Endodermal cell (in vitro differentiated cells): ENCODE measurements at regions not wholly inside any gene's neighbourhood (a gene's known extent, or its start where the extent isn't known, plus 50 kb on each side); places are given as distances from the start of the nearest gene placed in this dataset.

Experiments
- DNase-seq: peaks from one replicate; pipeline ENCODE4 v3.0.0-alpha.2; 2017
- H3K27ac ChIP-seq: 2 replicates; pipeline ENCODE4 v1.5.1; 2013; ENCODE audit warnings: mild to moderate bottlenecking, low read depth, low read length, moderate library complexity
- H3K27me3 ChIP-seq: 2 replicates; pipeline ENCODE4 v1.6.1; 2013; ENCODE audit warnings: mild to moderate bottlenecking, low read length, moderate library complexity; ENCODE audit not compliant: insufficient read depth, control insufficient read depth, poor library complexity, severe bottlenecking
- H3K36me3 ChIP-seq: 2 replicates; pipeline ENCODE4 v1.7.0; 2013; ENCODE audit warnings: mild to moderate bottlenecking, low read length, moderate library complexity; ENCODE audit not compliant: control insufficient read depth, insufficient read depth
- H3K4me1 ChIP-seq: one replicate; pipeline ENCODE4 v1.7.0; 2013; ENCODE audit warnings: low read length; ENCODE audit not compliant: control insufficient read depth, insufficient read depth
- H3K4me3 ChIP-seq: 2 replicates; pipeline ENCODE4 v1.5.1; 2013; ENCODE audit warnings: mild to moderate bottlenecking, low read length, moderate library complexity
- H3K9ac ChIP-seq: 2 replicates; pipeline ENCODE4 v1.6.1; 2013; ENCODE audit warnings: mild to moderate bottlenecking, low read length, moderate library complexity; ENCODE audit not compliant: poor library complexity, severe bottlenecking; ENCODE audit errors: extremely low read depth
- H3K9me3 ChIP-seq: 2 replicates; pipeline ENCODE4 v1.6.1; 2013; ENCODE audit warnings: mild to moderate bottlenecking, low read length, moderate library complexity; ENCODE audit not compliant: control insufficient read depth
- H3K27ac Mint-ChIP-seq: 2 replicates; pipeline ENCODE4 v1.8.0; 2020; ENCODE audit warnings: mixed read lengths
- H3K27me3 Mint-ChIP-seq: 2 replicates; pipeline ENCODE4 v1.8.0; 2021; ENCODE audit warnings: mild to moderate bottlenecking, mixed read lengths; ENCODE audit not compliant: insufficient read depth
- H3K36me3 Mint-ChIP-seq: 2 replicates; pipeline ENCODE4 v1.8.0; 2020; ENCODE audit warnings: low read depth, mixed read lengths
- H3K4me1 Mint-ChIP-seq: 2 replicates; pipeline ENCODE4 v1.8.0; 2020; ENCODE audit warnings: mixed read lengths
- H3K4me3 Mint-ChIP-seq: 2 replicates; pipeline ENCODE4 v1.8.0; 2020; ENCODE audit warnings: mild to moderate bottlenecking, moderate library complexity, mixed read lengths
- H3K9me3 Mint-ChIP-seq: 2 replicates; pipeline ENCODE4 v1.8.0; 2020; ENCODE audit warnings: mild to moderate bottlenecking, mixed read lengths
- CTCF ChIP-seq: fragments of 200-600 bp; sonication (generic); conservative IDR thresholded peaks from 2 replicates; pipeline ENCODE4 v1.5.0; 2021; ENCODE audit warnings: antibody characterized with exemption, mild to moderate bottlenecking
- WGBS, 2 experiments: methylation state at CpG; one replicate each; pipeline versions ENCODE4 v1.1.5 to v1.1.7; 2013; ENCODE audit warnings: missing lambda C conversion rate in 2 of 2, mixed read lengths in 1 of 2; ENCODE audit not compliant: insufficient coverage in 1 of 2, insufficient read length in 1 of 2; 5-methylcytosine and 5-hydroxymethylcytosine counted together

- Histone ChIP-seq H3K4me3 (no peak overlapping the region), H3K27ac (no peak overlapping the region), H3K36me3 (no peaks in the 10 kb centered on the region), H3K9me3 (no peaks in the 10 kb centered on the region), H3K4me1 (no peaks in the 10 kb centered on the region), H3K9ac (no peak overlapping the region), H3K27me3 (peaks cover 18% of the 10 kb centered on the region)
- H3K4me1 Mint-ChIP-seq = peaks cover 14% of the 10 kb centered on the region
- TF ChIP-seq CTCF = no peak
- H3K27me3 Mint-ChIP-seq = peaks cover 70% of the 10 kb centered on the region
- 83% methylated on average over 4 of the region's 4 CpGs; no CpG with 5 or more reads in 1 of the 2 experiments for WGBS, 2 experiments
- H3K9me3 Mint-ChIP-seq = peaks cover 2% of the 10 kb centered on the region
- H3K4me3 Mint-ChIP-seq = no peak overlapping the region
- DNase-seq = no peak
- H3K27ac Mint-ChIP-seq = no peak overlapping the region
- no peaks in the 10 kb centered on the region for H3K36me3 Mint-ChIP-seq
Measured at GRCh38 chr12:115078334-115078733, 394.4 kb upstream of the TBX3 start.

- no peaks in the 10 kb centered on the region for H3K9me3 ChIP-seq
- no peak overlapping the region for H3K27ac ChIP-seq
- peaks cover 22% of the 10 kb centered on the region for H3K4me1 Mint-ChIP-seq
- DNase-seq = no peak
- no peaks in the 10 kb centered on the region for H3K9me3 Mint-ChIP-seq
- no peaks in the 10 kb centered on the region for H3K36me3 Mint-ChIP-seq
- peaks cover 73% of the 10 kb centered on the region for H3K27me3 Mint-ChIP-seq
- no peaks in the 10 kb centered on the region for H3K36me3 ChIP-seq
- no peak overlapping the region for H3K4me3 Mint-ChIP-seq
- no peak overlapping the region for H3K4me3 ChIP-seq
- H3K27me3 ChIP-seq = peaks cover 15% of the 10 kb centered on the region
- TF ChIP-seq CTCF = no peak
- 83 to 100% methylated on average over 2 of the region's 3 CpGs for WGBS, 2 experiments
- H3K27ac Mint-ChIP-seq = no peak overlapping the region
- H3K4me1 ChIP-seq = peaks cover 5% of the 10 kb centered on the region
- H3K9ac ChIP-seq = no peak overlapping the region
Measured at GRCh38 chr12:115075552-115076170, 391.7 kb upstream of the TBX3 start.

- 96 to 100% methylated on average over 3 to 4 of the region's 5 CpGs for WGBS, 2 experiments
- Histone ChIP-seq H3K9ac (no peak overlapping the region), H3K9me3 (no peaks in the 10 kb centered on the region), H3K36me3 (no peaks in the 10 kb centered on the region), H3K4me3 (no peak overlapping the region), H3K27me3 (peaks cover 14% of the 10 kb centered on the region), H3K4me1 (peaks cover 5% of the 10 kb centered on the region), H3K27ac (no peak overlapping the region)
- no peak for TF ChIP-seq CTCF
- H3K9me3 Mint-ChIP-seq = no peaks in the 10 kb centered on the region
- no peaks in the 10 kb centered on the region for H3K36me3 Mint-ChIP-seq
- H3K4me1 Mint-ChIP-seq = peaks cover 22% of the 10 kb centered on the region
- H3K4me3 Mint-ChIP-seq = no peak overlapping the region
- no peak for DNase-seq
- H3K27me3 Mint-ChIP-seq = peaks cover 70% of the 10 kb centered on the region
- no peak overlapping the region for H3K27ac Mint-ChIP-seq
Measured at GRCh38 chr12:115074617-115075016, 390.6 kb upstream of the TBX3 start.
